ENCODE measurements at regions not wholly inside any gene's neighbourhood (a gene's known extent, or its start where the extent isn't known, plus 50 kb on each side); places are given as distances from the start of the nearest gene placed in this dataset.

DNA sequence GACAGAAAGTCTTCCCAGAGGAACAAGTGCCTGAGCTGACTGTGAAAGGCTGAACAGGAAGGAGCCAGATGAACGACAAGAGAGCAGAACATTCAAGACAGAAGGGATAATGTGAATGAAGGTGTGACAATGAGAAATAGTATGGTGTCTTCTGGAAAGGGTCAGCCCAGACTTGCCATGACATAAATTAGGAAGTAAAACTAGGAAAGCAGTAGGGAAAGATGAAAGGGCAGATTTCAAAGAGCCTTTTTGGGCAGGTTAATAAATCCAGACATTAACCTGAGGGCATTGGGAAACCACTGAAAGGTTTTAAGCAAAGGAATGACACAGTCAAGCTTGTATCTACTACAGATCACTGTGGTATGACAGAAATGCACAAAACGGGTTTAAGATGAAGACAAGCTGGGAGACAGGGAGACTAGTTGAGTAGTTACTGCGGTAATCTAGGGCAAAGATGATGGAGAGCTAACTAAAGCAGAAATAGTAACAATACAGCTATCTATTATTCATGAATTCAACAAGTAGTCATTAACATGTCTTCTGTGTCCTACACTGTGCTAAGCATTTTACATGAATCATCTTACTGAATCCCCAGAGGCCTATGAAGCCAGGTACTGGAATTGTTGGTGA lies 580.9 kb upstream of the WWC1 start:
- no peak for DNase-seq (ENCODE audit: extremely low spot score)
- no peak for TF ChIP-seq CTCF (IDR thresholded peaks at IDR 0.05; ENCODE audit: control extremely low read depth, extremely low read depth, low read depth, missing control alignments)
- POLR2A ChIA-PET, result no interaction called here
- CTCF ChIA-PET, result interaction anchor here (1.3 to 1.4 kb wide), 2 partner anchors 12 to 14 kb away, joined by 4 to 6 read pairs; no protein-coding TSS in a partner anchor

GRCh38 chr5:167712986-167713585 lies 578.4 kb upstream of the WWC1 start:
- CTCF ChIA-PET, result interaction anchor here (3.6 kb wide), 1 partner anchor 10 kb away, joined by 17 read pairs; no protein-coding TSS in a partner anchor
- no peak for DNase-seq (ENCODE audit: extremely low spot score)
- POLR2A ChIA-PET, result no interaction called here
- no peak for TF ChIP-seq CTCF (IDR thresholded peaks at IDR 0.05; ENCODE audit: control extremely low read depth, extremely low read depth, low read depth, missing control alignments)

DNA sequence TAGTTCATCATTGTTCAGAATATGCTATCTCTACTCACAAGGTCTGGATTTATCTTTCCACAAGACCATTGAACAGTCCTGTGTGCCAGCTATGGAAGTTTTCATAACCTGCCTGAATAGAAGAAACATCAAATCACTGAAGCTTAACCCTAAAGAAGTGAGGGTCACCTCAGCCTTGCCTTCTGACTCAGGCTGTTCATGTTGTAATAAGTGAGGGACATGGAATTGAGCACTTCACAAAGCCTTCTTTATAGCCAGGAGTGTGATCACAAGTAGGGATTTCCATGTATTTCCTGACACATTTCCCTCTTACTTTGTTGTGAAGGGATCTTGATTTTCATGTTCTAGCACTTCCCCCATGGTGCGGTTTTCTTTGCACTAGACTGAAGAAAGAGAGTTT lies 577.5 kb upstream of the WWC1 start:
- CTCF ChIA-PET, result interaction anchor here (3.6 kb wide), 1 partner anchor 9 kb away, joined by 17 read pairs; no protein-coding TSS in a partner anchor
- POLR2A ChIA-PET, result no interaction called here
- DNase-seq (ENCODE audit: extremely low spot score), result no peak
- no peak for TF ChIP-seq CTCF (IDR thresholded peaks at IDR 0.05; ENCODE audit: control extremely low read depth, extremely low read depth, low read depth, missing control alignments)

GRCh38 chr5:167716126-167716775 lies 575.2 kb upstream of the WWC1 start:
- ChIA-PET CTCF (interaction anchor here (1.3 kb wide), 1 partner anchor 46 kb away, joined by 3 read pairs; no protein-coding TSS in a partner anchor), POLR2A (no interaction called here)
- DNase-seq (ENCODE audit: extremely low spot score), result no peak
- TF ChIP-seq CTCF (IDR thresholded peaks at IDR 0.05; ENCODE audit: control extremely low read depth, extremely low read depth, low read depth, missing control alignments), result no peak

GRCh38 chr5:167720259-167720658 lies 571.2 kb upstream of the WWC1 start:
- CTCF ChIA-PET, result interaction anchor here (1.1 kb wide), 2 partner anchors 327 to 500 kb away, joined by 4 to 5 read pairs; no protein-coding TSS in a partner anchor
- no peak for DNase-seq (ENCODE audit: extremely low spot score)
- no peak for TF ChIP-seq CTCF (IDR thresholded peaks at IDR 0.05; ENCODE audit: control extremely low read depth, extremely low read depth, low read depth, missing control alignments)
- POLR2A ChIA-PET, result no interaction called here

GRCh38 chr5:167720676-167721260 lies 570.7 kb upstream of the WWC1 start:
- CTCF ChIA-PET, result interaction anchor here (1.1 kb wide), 2 partner anchors 326 to 499 kb away, joined by 4 to 5 read pairs; no protein-coding TSS in a partner anchor
- POLR2A ChIA-PET, result no interaction called here
- no peak for DNase-seq (ENCODE audit: extremely low spot score)
- TF ChIP-seq CTCF (IDR thresholded peaks at IDR 0.05; ENCODE audit: control extremely low read depth, extremely low read depth, low read depth, missing control alignments), result no peak

All from GM10248 (cell line).